A172 (cell line): ENCODE measurements at regions not wholly inside any gene's neighbourhood (a gene's known extent, or its start where the extent isn't known, plus 50 kb on each side); places are given as distances from the start of the nearest gene placed in this dataset.

Experiments used
- DNase-seq: peaks from one replicate; pipeline ENCODE4 v3.0.0-alpha.2; 2015; ENCODE audit warnings: low spot score

DNA sequence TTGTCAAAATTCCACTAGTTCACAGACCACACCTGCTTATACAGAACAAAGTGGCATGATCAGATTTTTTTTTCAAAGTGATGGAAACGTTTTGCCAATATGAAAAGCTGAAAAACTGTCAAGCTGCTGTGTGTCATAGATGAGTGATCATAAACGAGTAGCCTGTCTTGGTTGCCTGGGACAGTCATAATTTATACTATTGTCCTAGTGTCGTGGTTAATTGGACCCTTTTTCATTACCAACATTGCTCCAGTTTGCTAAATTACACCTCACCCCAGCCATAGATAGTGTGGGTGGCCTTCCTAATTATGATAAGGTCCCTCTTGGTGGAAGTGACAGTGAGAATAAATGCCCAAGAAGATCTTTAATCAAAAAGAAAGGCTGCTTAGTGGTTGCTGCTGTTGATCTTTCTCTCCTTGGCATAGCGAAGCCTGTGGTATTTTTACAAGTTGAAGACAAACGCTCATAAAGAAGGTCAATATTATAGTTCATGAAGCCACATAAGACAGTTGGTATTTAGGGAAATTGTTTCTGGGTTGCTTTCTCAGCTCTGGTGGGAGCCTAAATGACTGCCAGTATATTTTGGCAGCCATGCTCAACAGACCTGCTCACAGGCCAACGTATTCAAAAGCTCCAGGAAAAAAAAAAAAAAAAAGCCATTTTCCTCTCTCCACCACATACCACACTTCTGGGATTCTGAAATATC, 478.1 kb downstream of the PLA2G4A start:
- DNase-seq: peak; percentile 28

DNA sequence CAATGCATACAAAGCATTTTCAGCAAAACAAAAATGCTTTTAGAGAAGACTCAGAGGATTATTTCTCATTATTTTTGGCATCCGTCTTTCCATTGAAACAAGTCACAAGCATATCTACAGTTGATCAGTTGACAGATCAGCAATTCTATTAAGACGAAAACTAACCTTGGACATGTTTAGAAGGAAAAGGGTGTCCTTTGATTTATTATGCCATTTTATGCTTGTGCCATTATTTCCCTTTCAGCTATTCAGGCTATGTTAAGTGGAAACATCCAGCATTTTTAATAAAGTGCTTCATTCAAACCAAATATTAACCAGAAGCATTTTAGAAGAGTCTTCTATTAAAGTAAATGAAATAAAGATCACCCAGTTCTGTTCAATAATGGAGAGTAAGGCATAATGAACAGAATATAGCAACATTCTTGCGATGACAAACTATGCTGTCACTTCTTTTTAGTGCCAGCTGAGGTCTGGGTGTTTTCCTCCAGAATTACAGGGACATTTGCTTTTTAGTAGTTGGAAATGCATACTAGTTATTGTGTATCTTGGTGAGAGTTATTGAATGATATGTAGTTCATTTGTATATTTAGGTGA, 481.4 kb downstream of the PLA2G4A start:
- DNase-seq: no peak

GRCh38 chr1:187313115-187313514, 484.4 kb downstream of the PLA2G4A start:
- peak; percentile 22 for DNase-seq

DNA sequence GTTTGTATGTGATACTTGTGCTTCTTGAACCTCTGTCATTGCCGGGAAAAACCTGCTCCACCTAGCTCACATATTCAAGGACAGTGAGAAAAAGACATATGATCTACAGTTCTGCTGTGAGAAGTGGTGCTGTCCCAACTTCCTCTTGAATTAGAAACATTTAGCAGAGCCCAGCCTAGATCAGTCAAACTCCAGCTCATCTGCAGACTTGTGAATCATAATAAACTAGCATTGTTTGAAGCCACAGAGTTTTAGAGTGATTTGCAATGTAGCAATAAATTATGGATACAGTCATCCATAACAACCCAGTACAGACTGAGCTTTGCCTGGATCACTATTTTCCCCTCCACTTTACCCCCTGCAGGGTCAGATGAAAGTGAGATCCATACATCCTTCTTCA, 497.8 kb downstream of the PLA2G4A start:
- DNase-seq: no peak

DNA sequence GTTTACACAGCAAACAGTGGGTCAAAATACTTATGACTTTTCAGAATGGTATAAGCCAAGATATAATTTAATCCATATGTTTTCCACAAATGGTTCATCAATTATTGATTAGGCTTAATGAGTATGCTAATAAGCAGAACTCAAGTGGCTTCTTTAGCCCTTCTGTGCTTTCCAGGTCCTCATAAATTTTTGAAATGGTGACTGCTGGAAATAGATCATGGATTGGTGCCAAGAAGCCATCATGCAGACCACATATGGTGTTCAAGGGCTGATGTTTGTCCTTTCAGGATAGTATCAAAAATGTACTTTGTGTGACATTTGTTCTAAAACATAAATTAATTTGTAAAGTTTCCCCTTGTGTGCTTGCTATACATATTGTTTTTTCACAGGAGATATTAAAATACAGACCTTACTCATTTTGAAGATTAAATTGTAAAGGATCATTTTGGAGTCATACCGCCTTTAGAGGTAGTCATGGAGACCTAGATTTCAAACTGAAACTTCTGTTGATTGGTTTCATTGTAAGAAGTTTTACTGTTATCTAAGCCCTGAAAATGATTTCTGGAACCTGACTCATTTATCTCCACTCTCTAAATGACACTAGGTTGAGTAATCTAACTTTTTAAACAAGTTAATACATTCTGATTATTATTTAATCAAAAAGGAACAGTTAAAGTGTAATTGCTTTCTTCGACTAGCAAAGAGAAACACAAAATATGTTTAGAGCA, 507.9 kb downstream of the PLA2G4A start:
- no peak for DNase-seq

DNA sequence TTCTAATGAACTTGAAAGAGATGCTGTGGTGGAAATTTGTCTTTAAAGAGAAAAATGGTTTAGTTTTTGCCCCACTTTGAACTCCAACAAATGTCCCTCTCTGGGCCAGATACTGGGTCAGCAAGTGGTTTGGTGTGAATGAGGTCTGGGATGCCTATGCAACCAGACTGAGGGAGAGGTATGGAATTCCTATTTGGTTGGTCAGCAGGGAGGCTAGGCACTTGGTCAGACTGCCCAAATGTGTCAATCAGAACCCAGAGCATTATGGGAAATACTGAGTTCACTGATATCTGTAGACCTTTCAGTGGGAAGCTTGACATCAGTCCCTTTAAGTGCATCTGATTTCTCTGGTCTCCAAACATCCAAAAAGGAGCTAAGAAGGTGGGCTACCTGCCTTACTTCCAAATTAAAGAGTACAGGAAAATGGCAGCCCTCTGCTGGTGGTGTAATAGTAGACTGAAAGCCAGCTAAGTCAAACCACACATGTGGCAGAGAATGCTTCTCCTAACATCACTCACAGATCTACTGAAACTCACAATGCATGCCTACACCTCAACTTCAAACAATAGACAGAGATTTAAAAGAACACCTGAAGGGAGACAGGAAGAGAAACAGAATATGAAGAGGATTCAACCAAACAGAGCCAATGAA, 510.1 kb downstream of the PLA2G4A start:
- DNase-seq: no peak

DNA sequence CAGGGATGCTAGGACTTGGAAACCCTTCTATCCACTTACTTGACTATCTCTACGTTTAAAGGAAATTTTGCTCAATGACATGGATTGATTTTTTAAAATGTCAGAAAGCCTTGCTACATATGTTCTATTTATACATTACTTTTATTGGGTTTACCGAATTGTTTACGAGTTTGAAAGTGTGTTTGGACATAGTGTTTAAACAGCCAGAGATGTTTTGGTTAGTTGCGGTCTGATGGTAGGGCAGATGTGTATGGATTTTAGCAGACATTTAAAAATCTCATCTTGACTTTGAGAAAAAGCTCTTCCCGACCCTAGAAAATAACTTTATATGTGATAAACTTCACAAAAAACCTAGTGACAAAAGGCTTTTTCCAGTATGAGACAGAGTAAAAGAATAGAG, 513.7 kb downstream of the PLA2G4A start:
- DNase-seq: no peak

GRCh38 chr1:187374082-187374481, 545.3 kb downstream of the PLA2G4A start:
- no peak for DNase-seq

GRCh38 chr1:187374742-187375141, 546.0 kb downstream of the PLA2G4A start:
- no peak for DNase-seq

- DNase-seq: peak; percentile 16
Observed at GRCh38 chr1:187383366-187383765, 554.6 kb downstream of the PLA2G4A start.

GRCh38 chr1:187384504-187384903, 555.8 kb downstream of the PLA2G4A start:
- DNase-seq: no peak

DNA sequence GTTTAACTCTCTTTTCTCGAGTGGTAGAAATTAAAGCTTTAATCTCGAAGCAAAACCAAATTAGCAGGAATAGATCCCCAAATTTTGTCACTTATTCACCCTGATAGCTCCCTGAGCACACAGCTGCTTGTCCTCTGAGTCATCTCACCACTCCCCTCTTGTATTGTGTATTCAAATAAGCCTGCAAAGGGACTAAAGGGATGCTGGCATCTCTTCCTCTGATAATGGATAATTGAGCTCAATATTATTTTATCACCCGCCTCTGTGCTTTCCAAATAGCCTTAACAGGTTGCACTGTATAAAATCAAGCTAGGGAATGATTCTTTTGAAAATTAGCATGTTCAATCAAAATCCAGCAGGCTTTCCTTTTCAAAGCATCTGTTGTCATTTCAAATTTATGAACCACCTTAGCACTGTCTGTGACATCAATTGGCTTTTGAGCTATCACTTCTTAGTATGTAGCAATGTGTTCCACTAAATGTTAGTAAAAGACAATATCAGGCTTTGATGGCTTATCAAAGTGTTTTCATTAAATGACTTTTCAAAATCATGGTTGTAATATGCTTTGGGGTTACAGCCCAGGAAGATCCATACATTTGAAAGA, 561.6 kb downstream of the PLA2G4A start:
- peak; percentile 32 for DNase-seq

GRCh38 chr1:187396226-187396625, 567.5 kb downstream of the PLA2G4A start:
- no peak for DNase-seq

GRCh38 chr1:187396929-187397796, 568.4 kb downstream of the PLA2G4A start:
- DNase-seq: no peak

- DNase-seq: peak; percentile 28
Observed at GRCh38 chr1:187408212-187409004, 579.7 kb downstream of the PLA2G4A start.

DNA sequence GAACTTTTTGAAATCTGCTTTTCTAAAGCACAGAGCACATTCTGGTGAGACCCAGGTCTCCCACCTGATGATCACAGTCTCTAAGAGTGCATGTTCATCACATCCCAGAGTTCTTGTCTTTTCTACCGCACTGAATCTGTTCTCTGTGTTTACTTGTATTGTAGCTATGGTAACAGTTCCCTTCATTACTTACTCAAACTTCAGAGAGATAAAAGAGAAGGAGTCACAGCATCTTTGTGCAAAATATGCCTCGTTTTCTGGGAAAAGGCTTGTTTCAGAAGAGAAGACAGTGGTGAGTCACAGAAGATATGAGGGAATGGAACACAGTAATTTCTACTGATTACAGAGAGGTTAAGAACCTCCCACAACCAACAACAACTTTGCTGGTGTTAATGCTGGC, 580.6 kb downstream of the PLA2G4A start:
- DNase-seq: peak; percentile 44

- no peak for DNase-seq
Observed at GRCh38 chr1:187411118-187411517, 582.4 kb downstream of the PLA2G4A start.

GRCh38 chr1:187413405-187414169, 584.8 kb downstream of the PLA2G4A start:
- DNase-seq: no peak

GRCh38 chr1:187415065-187415464, 586.3 kb downstream of the PLA2G4A start:
- DNase-seq: no peak

DNA sequence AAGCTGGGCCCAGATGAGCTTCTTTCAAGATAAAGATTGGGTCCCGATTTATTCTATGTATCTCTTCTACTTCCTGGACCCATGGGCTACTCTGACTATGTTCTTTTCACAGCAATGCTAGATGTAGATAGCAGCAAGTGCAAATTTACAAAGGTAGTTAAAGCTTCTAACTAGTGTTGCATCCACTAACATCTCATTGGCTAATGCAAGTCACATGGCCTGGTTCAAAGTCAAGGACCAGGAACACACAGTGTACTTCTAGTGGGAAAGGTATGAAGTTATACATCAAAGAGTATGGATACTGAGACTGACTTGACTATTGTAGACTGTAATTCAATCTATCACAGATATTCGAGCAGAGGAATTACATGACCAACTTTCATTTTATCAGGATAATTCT, 588.8 kb downstream of the PLA2G4A start:
- DNase-seq: no peak
